ENCODE measurements at regions not wholly inside any gene's neighbourhood (a gene's known extent, or its start where the extent isn't known, plus 50 kb on each side); places are given as distances from the start of the nearest gene placed in this dataset.
A peak's percentile ranks its signal among the peaks of the same experiment; 100 is the strongest.

DNA sequence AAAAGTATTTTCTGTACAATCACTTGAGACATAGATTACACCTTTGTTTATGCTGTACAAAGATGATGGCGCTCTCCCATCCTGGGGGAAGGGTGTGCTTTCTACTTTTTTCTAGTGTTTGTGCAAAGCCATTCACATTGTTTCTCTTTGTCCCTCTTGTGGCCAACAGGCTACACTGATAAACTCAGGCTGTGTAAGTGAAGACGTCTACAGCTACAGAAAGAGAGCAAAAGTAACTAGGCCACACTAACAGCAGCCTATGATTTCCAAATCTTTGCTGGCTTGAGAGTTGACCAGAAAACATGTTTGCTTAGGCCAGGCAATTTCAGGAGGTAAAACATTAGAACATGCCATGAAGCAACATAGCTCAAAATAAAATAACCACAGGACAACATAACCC lies 75.1 kb downstream of the FOXB1 start:
- no peaks in the 10 kb centered on the region for H3K36me3 ChIP-seq (ENCODE audit: insufficient read depth, low read length)
- no peak overlapping the region for H2AFZ ChIP-seq (ENCODE audit: low read length)
- H3K27ac ChIP-seq (ENCODE audit: low read depth, low read length), result no peak overlapping the region
- H3K9me3 ChIP-seq (ENCODE audit: low read depth, low read length), result no peaks in the 10 kb centered on the region
- H3K4me1 ChIP-seq (ENCODE audit: insufficient read depth, low read length), result peaks cover 10% of the 10 kb centered on the region
- TF ChIP-seq, protein P1, sequence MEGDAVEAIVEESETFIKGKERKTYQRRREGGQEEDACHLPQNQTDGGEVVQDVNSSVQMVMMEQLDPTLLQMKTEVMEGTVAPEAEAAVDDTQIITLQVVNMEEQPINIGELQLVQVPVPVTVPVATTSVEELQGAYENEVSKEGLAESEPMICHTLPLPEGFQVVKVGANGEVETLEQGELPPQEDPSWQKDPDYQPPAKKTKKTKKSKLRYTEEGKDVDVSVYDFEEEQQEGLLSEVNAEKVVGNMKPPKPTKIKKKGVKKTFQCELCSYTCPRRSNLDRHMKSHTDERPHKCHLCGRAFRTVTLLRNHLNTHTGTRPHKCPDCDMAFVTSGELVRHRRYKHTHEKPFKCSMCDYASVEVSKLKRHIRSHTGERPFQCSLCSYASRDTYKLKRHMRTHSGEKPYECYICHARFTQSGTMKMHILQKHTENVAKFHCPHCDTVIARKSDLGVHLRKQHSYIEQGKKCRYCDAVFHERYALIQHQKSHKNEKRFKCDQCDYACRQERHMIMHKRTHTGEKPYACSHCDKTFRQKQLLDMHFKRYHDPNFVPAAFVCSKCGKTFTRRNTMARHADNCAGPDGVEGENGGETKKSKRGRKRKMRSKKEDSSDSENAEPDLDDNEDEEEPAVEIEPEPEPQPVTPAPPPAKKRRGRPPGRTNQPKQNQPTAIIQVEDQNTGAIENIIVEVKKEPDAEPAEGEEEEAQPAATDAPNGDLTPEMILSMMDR (IDR thresholded peaks at IDR 0.05; ENCODE audit: extremely low read depth, low read depth, low read length), result peak; percentile 43
- H3K79me2 ChIP-seq (ENCODE audit: insufficient read depth, low read length), result no peaks in the 10 kb centered on the region
- H3K4me2 ChIP-seq (ENCODE audit: insufficient read depth, low read length), result no peak overlapping the region
- H4K20me1 ChIP-seq (ENCODE audit: insufficient read depth, low read length), result no peaks in the 10 kb centered on the region
- no peak for DNase-seq (ENCODE audit: insufficient read length, low spot score, missing footprints)
- H3K27me3 ChIP-seq (ENCODE audit: insufficient read depth, low read length), result peaks cover 2% of the 10 kb centered on the region
- no peak overlapping the region for H3K4me3 ChIP-seq (ENCODE audit: insufficient read depth, low read length)

DNA sequence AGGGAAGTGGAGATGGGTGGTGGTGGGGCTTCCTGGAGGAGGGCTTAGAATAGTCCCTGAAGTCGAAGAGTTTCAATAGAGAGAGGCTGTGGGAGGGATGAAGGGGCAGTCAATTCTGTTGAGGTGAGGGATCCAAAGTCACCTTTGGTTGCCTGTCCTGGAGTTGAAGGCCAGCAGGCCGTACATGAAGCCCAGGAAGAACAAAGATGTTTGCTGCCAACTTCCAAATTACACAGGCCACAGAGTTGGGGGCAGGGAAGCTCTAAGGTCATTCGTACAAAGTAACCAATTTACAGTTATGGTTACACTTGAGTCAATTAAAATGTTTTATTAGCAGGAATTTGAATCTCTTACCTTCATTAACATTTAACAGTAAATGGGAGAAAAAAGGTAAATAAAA lies 77.9 kb downstream of the FOXB1 start:
- no peaks in the 10 kb centered on the region for H3K79me2 ChIP-seq (ENCODE audit: insufficient read depth, low read length)
- TF ChIP-seq, protein P1 (IDR thresholded peaks at IDR 0.05; ENCODE audit: extremely low read depth, low read depth, low read length), result no peak
- no peak for DNase-seq (ENCODE audit: insufficient read length, low spot score, missing footprints)
- peaks cover 4% of the 10 kb centered on the region for H3K4me1 ChIP-seq (ENCODE audit: insufficient read depth, low read length)
- H3K9me3 ChIP-seq (ENCODE audit: low read depth, low read length), result no peaks in the 10 kb centered on the region
- no peaks in the 10 kb centered on the region for H3K36me3 ChIP-seq (ENCODE audit: insufficient read depth, low read length)
- no peak overlapping the region for H3K27ac ChIP-seq (ENCODE audit: low read depth, low read length)
- peaks cover 2% of the 10 kb centered on the region for H3K27me3 ChIP-seq (ENCODE audit: insufficient read depth, low read length)
- no peak overlapping the region for H2AFZ ChIP-seq (ENCODE audit: low read length)
- no peaks in the 10 kb centered on the region for H4K20me1 ChIP-seq (ENCODE audit: insufficient read depth, low read length)
- H3K4me3 ChIP-seq (ENCODE audit: insufficient read depth, low read length), result no peak overlapping the region
- H3K4me2 ChIP-seq (ENCODE audit: insufficient read depth, low read length), result no peak overlapping the region

DNA sequence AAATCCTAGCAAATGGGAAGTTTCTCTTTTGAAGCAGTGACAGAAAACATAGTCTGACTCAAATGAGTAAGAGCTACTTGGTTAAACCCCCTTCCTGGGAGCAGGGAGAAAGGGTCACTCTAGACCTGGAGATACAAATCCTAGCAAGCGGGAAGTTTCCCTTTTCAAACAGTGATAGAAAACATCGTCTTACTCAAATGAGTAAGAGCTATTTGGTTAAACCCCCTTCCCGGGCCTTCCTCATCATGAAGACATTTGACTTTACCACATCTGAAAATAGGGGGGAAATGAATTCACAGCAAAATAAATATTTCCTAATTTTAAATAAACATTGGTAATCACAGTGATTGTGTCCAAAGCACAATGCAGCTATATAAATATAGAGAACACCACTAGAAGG lies 79.2 kb downstream of the FOXB1 start:
- H3K4me1 ChIP-seq (ENCODE audit: insufficient read depth, low read length), result peaks cover 11% of the 10 kb centered on the region
- peak overlapping the region; percentile 62 for H2AFZ ChIP-seq (ENCODE audit: low read length)
- TF ChIP-seq, protein P1 (IDR thresholded peaks at IDR 0.05; ENCODE audit: extremely low read depth, low read depth, low read length), result no peak
- H3K27ac ChIP-seq (ENCODE audit: low read depth, low read length), result no peak overlapping the region
- H3K4me3 ChIP-seq (ENCODE audit: insufficient read depth, low read length), result no peak overlapping the region
- peak overlapping the region; percentile 14 for H3K4me2 ChIP-seq (ENCODE audit: insufficient read depth, low read length)
- no peaks in the 10 kb centered on the region for H3K79me2 ChIP-seq (ENCODE audit: insufficient read depth, low read length)
- no peaks in the 10 kb centered on the region for H3K9me3 ChIP-seq (ENCODE audit: low read depth, low read length)
- no peak for DNase-seq (ENCODE audit: insufficient read length, low spot score, missing footprints)
- H4K20me1 ChIP-seq (ENCODE audit: insufficient read depth, low read length), result no peaks in the 10 kb centered on the region
- peaks cover 2% of the 10 kb centered on the region for H3K27me3 ChIP-seq (ENCODE audit: insufficient read depth, low read length)
- no peaks in the 10 kb centered on the region for H3K36me3 ChIP-seq (ENCODE audit: insufficient read depth, low read length)

DNA sequence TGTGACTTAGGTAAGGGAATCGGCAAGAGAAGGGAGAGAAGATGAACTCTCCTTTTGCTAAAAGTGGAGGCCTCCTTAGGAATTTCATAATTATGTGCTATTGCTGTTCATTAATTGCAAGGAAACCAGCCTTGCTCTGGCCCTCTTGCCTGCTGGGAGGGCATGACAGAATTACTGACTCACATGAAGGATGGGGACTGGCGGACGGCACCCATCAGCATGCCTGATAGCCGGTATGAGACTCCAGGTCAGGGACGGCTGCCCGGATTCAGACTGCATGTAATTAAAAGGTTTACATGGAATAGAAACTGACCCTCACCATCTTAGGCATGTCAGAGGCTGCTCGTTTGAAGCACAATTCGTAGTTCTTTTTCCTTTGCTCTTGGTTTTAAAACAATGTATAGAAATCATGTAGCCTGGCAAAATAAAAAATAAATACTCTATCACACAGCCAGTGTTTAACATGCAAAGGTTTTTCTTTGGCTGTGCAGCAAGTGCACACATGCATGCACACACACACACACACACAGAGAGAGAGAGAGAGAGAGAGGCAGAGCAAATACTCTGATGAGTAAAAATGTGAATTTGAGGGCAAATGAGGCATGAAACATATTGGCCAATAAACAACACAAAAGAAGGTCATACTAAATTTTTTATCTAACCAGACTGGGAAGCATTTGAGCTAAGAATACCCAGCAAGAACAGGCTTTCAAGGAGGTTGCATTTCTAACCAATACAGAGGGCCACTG lies 82.7 kb downstream of the FOXB1 start:
- no peak for DNase-seq (ENCODE audit: insufficient read length, low spot score, missing footprints)
- TF ChIP-seq, protein P1 (IDR thresholded peaks at IDR 0.05; ENCODE audit: extremely low read depth, low read depth, low read length), result no peak
- Histone ChIP-seq H3K4me3 (ENCODE audit: insufficient read depth, low read length) (no peak overlapping the region), H3K27ac (ENCODE audit: low read depth, low read length) (no peak overlapping the region), H3K79me2 (ENCODE audit: insufficient read depth, low read length) (no peaks in the 10 kb centered on the region), H3K4me2 (ENCODE audit: insufficient read depth, low read length) (no peak overlapping the region), H3K9me3 (ENCODE audit: low read depth, low read length) (no peaks in the 10 kb centered on the region), H3K27me3 (ENCODE audit: insufficient read depth, low read length) (no peaks in the 10 kb centered on the region), H4K20me1 (ENCODE audit: insufficient read depth, low read length) (no peaks in the 10 kb centered on the region), H3K4me1 (ENCODE audit: insufficient read depth, low read length) (peaks cover 24% of the 10 kb centered on the region), H3K36me3 (ENCODE audit: insufficient read depth, low read length) (no peaks in the 10 kb centered on the region), H2AFZ (ENCODE audit: low read length) (no peak overlapping the region)

Measured in osteoblast (primary cell).